ENCODE measurements at regions not wholly inside any gene's neighbourhood (a gene's known extent, or its start where the extent isn't known, plus 50 kb on each side); places are given as distances from the start of the nearest gene placed in this dataset.

- TF ChIP-seq, protein P1, sequence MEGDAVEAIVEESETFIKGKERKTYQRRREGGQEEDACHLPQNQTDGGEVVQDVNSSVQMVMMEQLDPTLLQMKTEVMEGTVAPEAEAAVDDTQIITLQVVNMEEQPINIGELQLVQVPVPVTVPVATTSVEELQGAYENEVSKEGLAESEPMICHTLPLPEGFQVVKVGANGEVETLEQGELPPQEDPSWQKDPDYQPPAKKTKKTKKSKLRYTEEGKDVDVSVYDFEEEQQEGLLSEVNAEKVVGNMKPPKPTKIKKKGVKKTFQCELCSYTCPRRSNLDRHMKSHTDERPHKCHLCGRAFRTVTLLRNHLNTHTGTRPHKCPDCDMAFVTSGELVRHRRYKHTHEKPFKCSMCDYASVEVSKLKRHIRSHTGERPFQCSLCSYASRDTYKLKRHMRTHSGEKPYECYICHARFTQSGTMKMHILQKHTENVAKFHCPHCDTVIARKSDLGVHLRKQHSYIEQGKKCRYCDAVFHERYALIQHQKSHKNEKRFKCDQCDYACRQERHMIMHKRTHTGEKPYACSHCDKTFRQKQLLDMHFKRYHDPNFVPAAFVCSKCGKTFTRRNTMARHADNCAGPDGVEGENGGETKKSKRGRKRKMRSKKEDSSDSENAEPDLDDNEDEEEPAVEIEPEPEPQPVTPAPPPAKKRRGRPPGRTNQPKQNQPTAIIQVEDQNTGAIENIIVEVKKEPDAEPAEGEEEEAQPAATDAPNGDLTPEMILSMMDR (optimal IDR thresholded peaks at IDR 0.05 in 1 of 3, IDR thresholded peaks at IDR 0.05 in 1 of 3, conservative IDR thresholded peaks at IDR 0.05 in 1 of 3; ENCODE audit: extremely low read depth in 1 of 3, insufficient read depth in 2 of 3, low read length in 3 of 3), result no peak
- no peak for TF ChIP-seq EZH2 (IDR thresholded peaks at IDR 0.05; ENCODE audit: low read length)
Measured at GRCh38 chr7:119007236-119007635, 782.7 kb downstream of the ANKRD7 start.

Data from keratinocyte (primary cell).